ENCODE measurements at regions not wholly inside any gene's neighbourhood (a gene's known extent, or its start where the extent isn't known, plus 50 kb on each side); places are given as distances from the start of the nearest gene placed in this dataset.

DNA sequence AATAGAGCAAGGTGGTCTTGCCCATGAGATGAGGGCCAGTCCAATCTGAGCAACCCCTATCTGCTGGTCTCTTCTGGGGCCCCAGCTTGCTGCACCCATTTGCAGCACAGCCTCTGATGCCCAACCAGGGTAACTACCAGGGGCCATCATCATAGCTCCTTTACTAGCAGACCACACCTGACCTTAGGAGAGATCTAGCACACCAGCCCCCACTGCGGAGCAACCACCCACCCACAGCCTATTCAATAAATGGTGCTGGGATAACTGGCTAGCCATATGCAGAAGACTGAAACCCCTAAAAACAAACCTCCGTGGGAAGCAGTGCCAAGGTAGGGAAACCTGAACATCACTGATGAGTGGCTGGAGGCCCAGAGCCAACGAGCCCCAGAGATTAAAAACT is 196.1 kb upstream of the RBBP8 start:
- no peak for DNase-seq
- ATAC-seq: no peak
- Histone ChIP-seq H3K36me3 (no peaks in the 10 kb centered on the region), H3K9me3 (no peaks in the 10 kb centered on the region), H3K4me1 (no peaks in the 10 kb centered on the region), H3K27me3 (no peaks in the 10 kb centered on the region), H3K27ac (no peak overlapping the region), H3K4me3 (no peak overlapping the region)
- intact Hi-C loops (cut with DNase I): no loop called here
- TF ChIP-seq, protein P1, sequence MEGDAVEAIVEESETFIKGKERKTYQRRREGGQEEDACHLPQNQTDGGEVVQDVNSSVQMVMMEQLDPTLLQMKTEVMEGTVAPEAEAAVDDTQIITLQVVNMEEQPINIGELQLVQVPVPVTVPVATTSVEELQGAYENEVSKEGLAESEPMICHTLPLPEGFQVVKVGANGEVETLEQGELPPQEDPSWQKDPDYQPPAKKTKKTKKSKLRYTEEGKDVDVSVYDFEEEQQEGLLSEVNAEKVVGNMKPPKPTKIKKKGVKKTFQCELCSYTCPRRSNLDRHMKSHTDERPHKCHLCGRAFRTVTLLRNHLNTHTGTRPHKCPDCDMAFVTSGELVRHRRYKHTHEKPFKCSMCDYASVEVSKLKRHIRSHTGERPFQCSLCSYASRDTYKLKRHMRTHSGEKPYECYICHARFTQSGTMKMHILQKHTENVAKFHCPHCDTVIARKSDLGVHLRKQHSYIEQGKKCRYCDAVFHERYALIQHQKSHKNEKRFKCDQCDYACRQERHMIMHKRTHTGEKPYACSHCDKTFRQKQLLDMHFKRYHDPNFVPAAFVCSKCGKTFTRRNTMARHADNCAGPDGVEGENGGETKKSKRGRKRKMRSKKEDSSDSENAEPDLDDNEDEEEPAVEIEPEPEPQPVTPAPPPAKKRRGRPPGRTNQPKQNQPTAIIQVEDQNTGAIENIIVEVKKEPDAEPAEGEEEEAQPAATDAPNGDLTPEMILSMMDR (IDR thresholded peaks at IDR 0.05): no peak

DNA sequence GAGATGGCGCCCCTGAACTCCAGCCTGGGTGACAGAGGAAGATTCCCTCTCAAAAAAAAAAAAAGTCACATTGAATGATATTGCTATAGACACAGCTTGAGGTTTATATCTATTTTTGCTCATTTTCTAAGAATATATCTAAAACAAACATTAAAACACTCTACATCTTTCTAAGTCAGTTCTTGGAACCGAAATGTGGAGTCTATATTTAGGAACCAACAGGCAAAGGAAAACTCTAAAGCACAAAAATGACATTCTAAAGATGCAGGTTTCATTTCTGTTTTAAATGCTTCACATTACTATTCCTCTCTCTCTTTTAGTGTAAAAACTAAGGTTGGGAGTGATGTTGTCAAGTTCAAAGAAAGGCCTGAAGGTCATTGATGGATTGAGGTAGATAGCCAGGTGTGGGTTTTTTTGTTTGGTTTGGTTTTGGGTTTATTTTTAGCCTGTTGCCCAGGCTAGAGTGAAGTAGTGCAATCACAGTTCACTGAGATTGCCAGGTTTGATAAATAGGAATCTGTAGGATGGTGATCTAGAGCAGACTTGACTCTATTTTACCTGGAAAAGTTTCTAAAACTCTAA is 194.0 kb upstream of the RBBP8 start:
- intact Hi-C loops (cut with DNase I): no loop called here
- Histone ChIP-seq H3K4me1 (no peaks in the 10 kb centered on the region), H3K27ac (no peak overlapping the region), H3K4me3 (no peak overlapping the region), H3K27me3 (no peaks in the 10 kb centered on the region), H3K9me3 (no peaks in the 10 kb centered on the region), H3K36me3 (no peaks in the 10 kb centered on the region)
- TF ChIP-seq, protein P1 (IDR thresholded peaks at IDR 0.05): no peak
- DNase-seq (no peak), ATAC-seq (no peak)

DNA sequence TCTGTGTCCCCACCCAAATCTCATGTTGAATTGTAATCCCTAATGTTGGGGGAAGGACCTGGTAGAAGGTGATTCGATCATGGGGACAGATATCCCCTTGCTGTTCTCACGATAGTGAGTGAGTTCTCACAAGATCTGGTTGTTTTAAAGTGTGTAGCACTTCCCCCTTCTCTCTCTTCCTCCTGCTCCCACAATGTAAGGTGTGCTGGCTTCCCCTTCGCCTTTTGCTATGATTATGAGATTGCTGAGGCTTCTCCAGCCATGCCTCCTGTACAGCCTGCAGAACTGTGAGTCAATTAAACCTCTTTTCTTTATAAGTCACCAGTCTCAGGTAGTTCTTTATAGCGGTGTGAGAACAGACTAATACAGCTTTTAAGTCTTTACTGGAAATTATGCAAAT is 193.3 kb upstream of the RBBP8 start:
- DNase-seq: no peak
- no peak overlapping the region for H3K27ac ChIP-seq
- intact Hi-C loops (cut with DNase I): no loop called here
- H3K4me3 ChIP-seq: no peak overlapping the region
- no peaks in the 10 kb centered on the region for H3K4me1 ChIP-seq
- peaks cover 0 to 2% of the 10 kb centered on the region in 2 donors for H3K9me3 ChIP-seq
- no peaks in the 10 kb centered on the region for H3K36me3 ChIP-seq
- H3K27me3 ChIP-seq: no peaks in the 10 kb centered on the region
- TF ChIP-seq, protein P1 (IDR thresholded peaks at IDR 0.05): no peak
- no peak for ATAC-seq

DNA sequence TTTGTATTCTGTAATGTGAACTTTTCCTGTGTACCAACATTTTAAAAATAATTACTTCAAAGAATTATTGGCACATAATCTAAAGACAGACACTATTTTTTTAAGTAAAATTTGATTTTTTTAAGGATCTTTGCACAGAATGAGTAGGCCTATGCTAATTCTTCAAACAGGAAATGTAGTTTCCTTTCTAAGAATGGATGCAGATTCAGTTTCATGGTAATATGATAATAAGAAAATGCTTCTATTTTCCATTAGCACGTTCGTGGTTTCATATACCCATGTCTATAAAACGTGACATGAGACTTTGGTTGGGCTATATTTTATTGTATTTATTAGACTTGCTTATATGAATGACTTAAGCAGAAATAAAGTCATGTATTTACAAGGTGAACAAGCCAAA is 191.8 kb upstream of the RBBP8 start:
- ATAC-seq (no peak), DNase-seq (no peak)
- H3K27ac ChIP-seq: no peak overlapping the region
- no peaks in the 10 kb centered on the region for H3K27me3 ChIP-seq
- no peaks in the 10 kb centered on the region for H3K4me1 ChIP-seq
- H3K4me3 ChIP-seq: no peak overlapping the region
- intact Hi-C loops (cut with DNase I): no loop called here
- H3K36me3 ChIP-seq: no peaks in the 10 kb centered on the region
- TF ChIP-seq, protein P1 (IDR thresholded peaks at IDR 0.05): no peak
- H3K9me3 ChIP-seq: peaks cover 0 to 5% of the 10 kb centered on the region in 2 donors

DNA sequence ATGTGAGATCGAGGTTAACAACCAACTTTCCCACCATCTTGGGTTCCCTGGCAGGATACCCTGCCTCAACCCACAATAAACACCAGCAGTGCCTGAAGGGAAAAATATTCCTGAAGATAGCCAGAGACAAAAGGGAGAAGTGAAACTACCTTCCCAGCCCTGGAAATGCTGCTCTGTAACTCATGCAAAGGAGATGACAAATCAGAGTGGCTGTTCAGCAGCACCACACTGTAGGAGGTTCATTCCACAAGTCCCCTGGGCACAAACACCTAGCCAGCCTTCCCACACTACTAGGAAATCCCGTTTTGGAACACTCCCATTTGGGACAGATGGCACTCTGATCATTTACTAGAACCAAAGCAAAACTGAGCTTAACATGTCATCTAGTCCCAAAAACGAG is 190.7 kb upstream of the RBBP8 start:
- Histone ChIP-seq H3K36me3 (no peaks in the 10 kb centered on the region), H3K9me3 (peaks cover 0 to 5% of the 10 kb centered on the region in 2 donors), H3K27me3 (no peaks in the 10 kb centered on the region), H3K4me3 (no peak overlapping the region), H3K27ac (no peak overlapping the region), H3K4me1 (no peaks in the 10 kb centered on the region)
- intact Hi-C loops (cut with DNase I): no loop called here
- ATAC-seq (no peak), DNase-seq (no peak)
- TF ChIP-seq, protein P1 (IDR thresholded peaks at IDR 0.05): no peak
